PFSK-1 (cell line): ENCODE measurements at regions not wholly inside any gene's neighbourhood (a gene's known extent, or its start where the extent isn't known, plus 50 kb on each side); places are given as distances from the start of the nearest gene placed in this dataset.

ENCODE experiments used
- FOXP2 ChIP-seq: optimal IDR thresholded peaks from 2 replicates; pipeline ENCODE3; 2011; ENCODE audit warnings: borderline replicate concordance, control low read depth, inconsistent platforms; ENCODE audit not compliant: insufficient read depth; ENCODE audit errors: extremely low read length, extremely low read depth
- POLR2AphosphoS5 ChIP-seq: IDR thresholded peaks from 2 replicates; pipeline ENCODE4 v1.6.1; 2012; ENCODE audit warnings: low read depth, mild to moderate bottlenecking, control low read depth, low read length, moderate library complexity
- REST ChIP-seq, 2 experiments: IDR thresholded peaks; 2 replicates each; pipeline versions ENCODE4 v1.6.1 to v1.8.0; 2011 to 2012; ENCODE audit warnings: low read depth in 2 of 2, low read length in 2 of 2, control low read depth in 1 of 2, inconsistent platforms in 1 of 2, mild to moderate bottlenecking in 1 of 2, moderate library complexity in 1 of 2; ENCODE audit not compliant: insufficient read depth in 1 of 2
- SIN3A ChIP-seq: IDR thresholded peaks from 2 replicates; pipeline ENCODE4 v1.6.1; 2012; ENCODE audit warnings: mild to moderate bottlenecking, low read length, moderate library complexity, borderline replicate concordance; ENCODE audit not compliant: insufficient read depth
- TAF1 ChIP-seq: IDR thresholded peaks from 2 replicates; pipeline ENCODE4 v1.6.1; 2012; ENCODE audit warnings: low read length, control low read depth, borderline replicate concordance; ENCODE audit not compliant: insufficient read depth

GRCh38 chr2:236934166-236934565 is 151.5 kb upstream of the COPS8 start:
- no peak for TF ChIP-seq FOXP2
- TF ChIP-seq SIN3A: no peak
- no peak for TF ChIP-seq REST (IDR thresholded peaks at IDR 0.05; ENCODE audit: insufficient read depth in 1 of 2, low read depth in 2 of 2, low read length in 2 of 2)
- TF ChIP-seq POLR2AphosphoS5: no peak
- TF ChIP-seq TAF1: no peak

- no peak for TF ChIP-seq REST (IDR thresholded peaks at IDR 0.05; ENCODE audit: insufficient read depth in 1 of 2, low read depth in 2 of 2, low read length in 2 of 2)
- TF ChIP-seq POLR2AphosphoS5: no peak
- no peak for TF ChIP-seq FOXP2
- no peak for TF ChIP-seq SIN3A
- no peak for TF ChIP-seq TAF1
Measured at GRCh38 chr2:236934656-236935055, 151.0 kb upstream of the COPS8 start.

GRCh38 chr2:236935083-236935482 is 150.6 kb upstream of the COPS8 start:
- TF ChIP-seq REST (IDR thresholded peaks at IDR 0.05; ENCODE audit: insufficient read depth in 1 of 2, low read depth in 2 of 2, low read length in 2 of 2): no peak
- TF ChIP-seq SIN3A: no peak
- no peak for TF ChIP-seq TAF1
- TF ChIP-seq FOXP2: no peak
- TF ChIP-seq POLR2AphosphoS5: no peak

- TF ChIP-seq SIN3A (no peak), FOXP2 (no peak), POLR2AphosphoS5 (no peak), REST (IDR thresholded peaks at IDR 0.05; ENCODE audit: insufficient read depth in 1 of 2, low read depth in 2 of 2, low read length in 2 of 2) (no peak), TAF1 (no peak)
Measured at GRCh38 chr2:236935631-236936445, 149.9 kb upstream of the COPS8 start.
